Gastroesophageal sphincter (tissue), 4 donors: ENCODE measurements at regions not wholly inside any gene's neighbourhood (a gene's known extent, or its start where the extent isn't known, plus 50 kb on each side); places are given as distances from the start of the nearest gene placed in this dataset.

Experiments
- ATAC-seq: fragments of 150-250 bp; one replicate; pipeline ENCODE4 v1.9.1; 2016; ENCODE audit warnings: mild to moderate bottlenecking, moderate library complexity
- H3K27ac ChIP-seq, 4 donors: fragments of 200-600 bp; sonication (generic) in 3 of 4; 1 replicate in 3 of 4; 2 replicates in 1 of 4; pipeline ENCODE4 v1.5.1; 2016 to 2019
- H3K27me3 ChIP-seq: fragments of 200-600 bp; sonication (generic); one replicate; pipeline ENCODE4 v1.5.1; 2019
- H3K36me3 ChIP-seq, 2 donors: fragments of 200-600 bp; sonication (generic); one replicate each; pipeline ENCODE4 v1.5.1; 2019; ENCODE audit warnings: control low read depth in 1 of 2
- H3K4me1 ChIP-seq, 3 donors: fragments of 200-600 bp; sonication (generic); 1 replicate in 2 of 3; 2 replicates in 1 of 3; pipeline ENCODE4 v1.5.1; 2016 to 2019; ENCODE audit warnings: control low read depth in 2 of 3
- H3K4me3 ChIP-seq, 2 donors: fragments of 200-600 bp; sonication (generic); one replicate each; pipeline ENCODE4 v1.5.1; 2019; ENCODE audit warnings: mild to moderate bottlenecking in 1 of 2, moderate library complexity in 1 of 2
- H3K9me3 ChIP-seq, 3 donors: fragments of 200-600 bp; sonication (generic); one replicate each; pipeline ENCODE4 v1.5.1; 2017 to 2019; ENCODE audit warnings: control low read depth in 2 of 3
- EP300 ChIP-seq: sonication (generic); formaldehyde crosslinking; IDR thresholded peaks from one replicate; pipeline ENCODE4 v1.6.1; 2017; ENCODE audit warnings: antibody characterized with exemption, mild to moderate bottlenecking
- POLR2A ChIP-seq, 2 donors: fragments of 450-650 bp; IDR thresholded peaks; one replicate each; pipeline ENCODE4 v1.6.1; 2017; ENCODE audit warnings: antibody characterized with exemption in 2 of 2, mild to moderate bottlenecking in 2 of 2, moderate library complexity in 1 of 2
- POLR2AphosphoS5 ChIP-seq: sonication (generic); formaldehyde crosslinking; IDR thresholded peaks from one replicate; pipeline ENCODE4 v1.6.1; 2017; ENCODE audit warnings: antibody characterized with exemption
- WGBS, 2 donors: methylation state at CpG; one replicate each; pipeline ENCODE4 v1.1.5; 2018; ENCODE audit warnings: low coverage in 1 of 2; 5-methylcytosine and 5-hydroxymethylcytosine counted together
- TF ChIP-seq, protein P1 (sequence below), 4 experiments: fragments of 200-600 bp in 2 of 4; fragments of 450-650 bp in 2 of 4; sonication (generic) in 1 of 4; IDR thresholded peaks; one replicate each; pipeline ENCODE4 v1.5.1; 2017 to 2019; ENCODE audit warnings: antibody characterized with exemption in 4 of 4, mild to moderate bottlenecking in 2 of 4, moderate library complexity in 2 of 4

GRCh38 chr11:110968348-110969062, 256.3 kb upstream of the ARHGAP20 start:
- Histone ChIP-seq H3K4me3 (no peak overlapping the region), H3K9me3 (no peaks in the 10 kb centered on the region), H3K27ac (no peak overlapping the region), H3K27me3 (no peaks in the 10 kb centered on the region), H3K36me3 (no peaks in the 10 kb centered on the region), H3K4me1 (no peaks in the 10 kb centered on the region)
- TF ChIP-seq POLR2A (IDR thresholded peaks at IDR 0.05) = no peak
- no peak for TF ChIP-seq POLR2AphosphoS5
- TF ChIP-seq EP300 = no peak
- TF ChIP-seq, protein P1, sequence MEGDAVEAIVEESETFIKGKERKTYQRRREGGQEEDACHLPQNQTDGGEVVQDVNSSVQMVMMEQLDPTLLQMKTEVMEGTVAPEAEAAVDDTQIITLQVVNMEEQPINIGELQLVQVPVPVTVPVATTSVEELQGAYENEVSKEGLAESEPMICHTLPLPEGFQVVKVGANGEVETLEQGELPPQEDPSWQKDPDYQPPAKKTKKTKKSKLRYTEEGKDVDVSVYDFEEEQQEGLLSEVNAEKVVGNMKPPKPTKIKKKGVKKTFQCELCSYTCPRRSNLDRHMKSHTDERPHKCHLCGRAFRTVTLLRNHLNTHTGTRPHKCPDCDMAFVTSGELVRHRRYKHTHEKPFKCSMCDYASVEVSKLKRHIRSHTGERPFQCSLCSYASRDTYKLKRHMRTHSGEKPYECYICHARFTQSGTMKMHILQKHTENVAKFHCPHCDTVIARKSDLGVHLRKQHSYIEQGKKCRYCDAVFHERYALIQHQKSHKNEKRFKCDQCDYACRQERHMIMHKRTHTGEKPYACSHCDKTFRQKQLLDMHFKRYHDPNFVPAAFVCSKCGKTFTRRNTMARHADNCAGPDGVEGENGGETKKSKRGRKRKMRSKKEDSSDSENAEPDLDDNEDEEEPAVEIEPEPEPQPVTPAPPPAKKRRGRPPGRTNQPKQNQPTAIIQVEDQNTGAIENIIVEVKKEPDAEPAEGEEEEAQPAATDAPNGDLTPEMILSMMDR (IDR thresholded peaks at IDR 0.05) = no peak
- ATAC-seq = no peak
- 86 to 96% methylated on average over 2 to 4 of the region's 4 CpGs for WGBS, 2 donors

DNA sequence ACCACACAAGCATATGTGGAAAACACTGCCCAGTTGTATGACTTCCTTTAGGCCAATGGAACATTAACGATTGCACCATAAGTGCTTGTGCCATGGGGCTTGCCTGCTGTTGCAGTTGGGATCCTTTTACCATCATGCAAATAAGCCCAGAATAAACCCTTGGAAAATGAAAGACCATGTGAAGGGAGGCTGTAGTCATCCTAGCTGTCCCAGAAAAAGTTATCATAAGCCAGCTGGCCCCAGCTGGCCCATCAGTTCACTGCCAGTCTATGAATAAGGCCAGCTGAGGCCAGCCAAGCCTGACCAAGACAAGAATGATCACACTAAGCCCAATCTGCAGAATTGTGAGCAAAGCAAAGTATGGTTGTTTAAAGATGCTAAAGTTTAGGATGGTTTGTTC, 253.9 kb upstream of the ARHGAP20 start:
- ATAC-seq = no peak
- Histone ChIP-seq H3K4me1 (no peaks in the 10 kb centered on the region), H3K27ac (no peak overlapping the region), H3K9me3 (no peaks in the 10 kb centered on the region), H3K4me3 (no peak overlapping the region), H3K36me3 (no peaks in the 10 kb centered on the region), H3K27me3 (no peaks in the 10 kb centered on the region)
- no peak for TF ChIP-seq EP300
- TF ChIP-seq, protein P1 (IDR thresholded peaks at IDR 0.05) = no peak
- no peak for TF ChIP-seq POLR2A (IDR thresholded peaks at IDR 0.05)
- no peak for TF ChIP-seq POLR2AphosphoS5
- 56% methylated on average over 1 of the region's 1 CpG; no CpG with 5 or more reads in 1 of the 2 donors for WGBS, 2 donors

DNA sequence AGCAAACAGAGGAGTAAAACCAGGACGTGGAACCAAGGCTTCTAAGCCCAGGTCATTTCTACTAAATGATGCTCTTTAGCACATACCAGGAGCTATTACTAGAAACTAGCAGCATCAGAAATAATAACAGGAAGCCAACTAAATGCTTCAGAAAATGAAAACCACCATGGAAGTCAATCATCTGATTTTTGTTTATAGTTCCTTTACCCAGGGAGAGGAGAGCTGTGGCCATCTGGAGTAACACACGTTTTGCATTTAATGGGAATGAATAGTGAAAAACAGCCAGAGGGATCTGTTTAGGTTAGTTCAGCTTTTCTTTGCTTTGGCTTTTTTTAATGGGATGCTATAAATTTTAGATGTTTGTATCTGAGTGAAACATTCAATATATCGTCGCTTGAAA, 250.7 kb upstream of the ARHGAP20 start:
- no peak for TF ChIP-seq EP300
- TF ChIP-seq POLR2AphosphoS5 = no peak
- TF ChIP-seq, protein P1 (IDR thresholded peaks at IDR 0.05) = no peak
- TF ChIP-seq POLR2A (IDR thresholded peaks at IDR 0.05) = no peak
- no peak for ATAC-seq
- 65 to 74% methylated on average over 4 of the region's 4 CpGs for WGBS, 2 donors
- Histone ChIP-seq H3K4me3 (no peak overlapping the region), H3K36me3 (no peaks in the 10 kb centered on the region), H3K27me3 (no peaks in the 10 kb centered on the region), H3K27ac (no peak overlapping the region), H3K9me3 (no peaks in the 10 kb centered on the region), H3K4me1 (no peaks in the 10 kb centered on the region)

- 79 to 87% methylated on average over 3 of the region's 3 CpGs for WGBS, 2 donors
- ATAC-seq = no peak
- Histone ChIP-seq H3K4me3 (no peak overlapping the region), H3K36me3 (no peaks in the 10 kb centered on the region), H3K27ac (no peak overlapping the region), H3K27me3 (no peaks in the 10 kb centered on the region), H3K9me3 (no peaks in the 10 kb centered on the region), H3K4me1 (no peaks in the 10 kb centered on the region)
- TF ChIP-seq POLR2A (IDR thresholded peaks at IDR 0.05) = no peak
- TF ChIP-seq POLR2AphosphoS5 = no peak
- TF ChIP-seq, protein P1 (IDR thresholded peaks at IDR 0.05) = no peak
- TF ChIP-seq EP300 = no peak
Measured at GRCh38 chr11:110960167-110960566, 247.9 kb upstream of the ARHGAP20 start.

- H3K4me3 ChIP-seq = no peak overlapping the region
- ATAC-seq = no peak
- 88 to 91% methylated on average over 4 of the region's 4 CpGs for WGBS, 2 donors
Measured at GRCh38 chr11:110958216-110958615, 246.0 kb upstream of the ARHGAP20 start.

More at GRCh38 chr11:110958216-110958615, 246.0 kb upstream of the ARHGAP20 start:
- no peaks in the 10 kb centered on the region for H3K27me3 ChIP-seq
- H3K4me1 ChIP-seq = no peaks in the 10 kb centered on the region
- H3K9me3 ChIP-seq = no peaks in the 10 kb centered on the region
- TF ChIP-seq POLR2AphosphoS5 (no peak), POLR2A (IDR thresholded peaks at IDR 0.05) (no peak), EP300 (no peak)
- TF ChIP-seq, protein P1 (IDR thresholded peaks at IDR 0.05) = no peak
- no peaks in the 10 kb centered on the region for H3K36me3 ChIP-seq
- no peak overlapping the region for H3K27ac ChIP-seq
